ENCODE measurements at regions not wholly inside any gene's neighbourhood (a gene's known extent, or its start where the extent isn't known, plus 50 kb on each side); places are given as distances from the start of the nearest gene placed in this dataset.

DNA sequence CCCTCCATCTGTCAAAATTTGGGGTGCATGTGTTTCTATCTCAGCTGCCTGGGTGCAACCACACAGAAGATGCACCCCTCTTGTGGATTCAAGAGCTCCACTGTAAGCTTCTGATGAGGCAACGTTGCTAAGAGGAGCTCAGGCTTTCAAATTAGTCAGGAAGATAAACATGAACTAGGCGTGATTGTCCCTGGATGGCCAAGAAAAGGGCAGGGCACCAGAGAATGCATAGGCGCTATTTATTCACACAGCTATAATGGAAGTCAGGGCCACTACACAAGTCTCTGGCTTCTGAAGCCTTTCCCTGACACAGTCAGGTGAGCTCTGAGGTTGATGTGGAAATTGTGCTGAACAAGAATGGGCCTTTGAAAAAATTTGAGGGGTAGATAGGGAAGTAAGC, 1466.0 kb upstream of the CELF4 start:
- no peak for DNase-seq (ENCODE audit: low read depth, low spot score)

DNA sequence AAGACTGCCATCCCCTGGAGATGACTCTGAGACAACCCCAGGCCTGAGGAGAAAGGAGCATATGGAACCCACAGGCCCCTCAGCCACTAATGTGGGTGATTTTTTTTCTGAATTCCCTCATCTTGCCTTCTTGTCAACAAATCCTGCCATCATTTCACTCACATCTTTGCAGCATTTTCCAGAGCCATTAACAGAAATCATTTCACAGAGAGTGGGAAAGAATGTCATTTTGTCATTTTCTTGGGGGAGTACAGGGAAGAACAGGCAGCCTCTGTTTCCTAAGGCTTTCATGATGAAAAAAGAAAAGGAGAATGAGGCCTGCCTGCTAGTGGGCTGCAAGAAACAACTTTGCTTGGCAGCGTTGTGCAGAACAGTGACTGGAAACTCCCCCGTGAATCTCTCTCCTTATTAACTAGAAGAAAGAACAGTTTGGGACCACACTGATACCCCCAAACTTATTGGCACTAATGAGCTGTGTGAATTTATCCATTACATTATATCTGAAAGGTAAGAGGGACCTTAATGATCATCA, 1464.6 kb upstream of the CELF4 start:
- no peak for DNase-seq (ENCODE audit: low read depth, low spot score)

DNA sequence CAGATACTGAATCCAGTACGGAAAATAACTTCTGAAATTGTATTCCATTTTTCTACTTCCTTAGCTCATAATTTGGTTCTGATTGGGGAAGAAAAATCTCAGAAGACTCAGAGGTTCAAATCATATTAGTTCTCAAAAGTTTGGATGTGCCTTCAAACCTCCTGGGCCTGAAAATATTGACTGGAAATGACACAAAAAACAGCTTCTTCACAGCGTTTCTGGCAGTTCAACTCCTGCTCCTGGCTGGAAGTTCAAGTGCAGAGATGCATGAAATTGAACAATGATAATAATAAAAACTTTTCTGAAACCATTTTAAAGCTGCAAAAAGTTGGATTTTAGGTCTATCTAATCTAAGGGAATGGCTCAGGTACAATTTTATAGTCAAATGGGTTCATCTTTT, 1459.9 kb upstream of the CELF4 start:
- no peak for DNase-seq (ENCODE audit: low read depth, low spot score)

DNA sequence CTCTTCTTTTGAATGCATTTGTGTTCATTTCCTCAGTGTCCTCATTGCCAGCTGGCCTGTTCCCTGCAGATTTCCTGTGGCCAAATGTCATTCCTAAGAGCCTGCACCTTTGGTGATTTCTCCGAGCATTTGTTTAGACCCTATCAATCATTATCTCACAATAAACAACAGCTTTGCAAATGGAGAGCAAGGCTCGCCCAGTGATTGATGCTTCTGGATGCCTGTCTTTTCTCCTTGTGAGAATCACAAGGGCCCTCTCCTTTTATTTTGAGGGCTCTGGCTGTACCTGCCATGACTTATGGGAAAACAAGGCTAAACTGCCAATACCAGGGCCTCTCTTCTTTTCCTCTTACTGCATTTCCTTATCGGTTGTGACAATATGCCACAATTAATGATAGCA, 1454.4 kb upstream of the CELF4 start:
- no peak for DNase-seq (ENCODE audit: low read depth, low spot score)

DNA sequence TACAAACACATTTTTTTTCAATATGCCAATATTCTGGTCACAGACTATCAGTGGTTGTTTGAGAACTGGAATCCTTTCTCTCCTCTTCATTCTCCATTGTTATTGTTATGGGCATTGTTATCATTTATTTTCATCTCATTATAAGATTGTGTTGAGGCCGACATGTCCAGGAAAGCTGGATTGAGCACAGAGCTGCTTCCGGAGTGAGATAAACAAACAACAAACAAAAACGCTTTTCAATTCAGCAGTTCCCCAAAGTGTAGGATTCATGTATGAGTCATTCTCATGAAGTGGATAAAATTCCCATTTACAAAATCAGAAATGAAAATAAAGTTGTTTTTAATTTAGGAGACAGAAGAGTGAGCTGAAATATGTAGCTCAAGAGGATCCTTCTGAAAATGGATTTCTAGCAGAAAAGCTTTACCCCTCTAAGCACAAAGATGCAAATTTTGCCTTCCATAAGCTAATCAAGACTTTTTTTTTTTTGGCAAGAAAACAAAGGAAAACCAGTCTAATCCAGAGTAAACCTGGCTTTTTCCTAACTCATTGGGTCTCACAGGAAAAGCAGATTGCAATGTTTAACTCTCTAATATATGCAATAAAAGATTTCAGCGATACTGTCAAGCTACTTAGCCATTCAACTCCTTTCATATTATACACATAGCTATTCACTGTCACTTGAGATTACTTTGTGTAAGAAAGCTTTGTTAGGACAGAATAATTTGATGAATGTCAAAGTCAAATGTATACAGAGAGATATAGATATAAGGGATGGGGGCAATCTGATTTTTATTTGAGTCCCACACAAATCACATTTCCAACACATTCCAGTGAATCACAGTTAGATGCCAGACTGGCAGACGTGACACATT, 1441.7 kb upstream of the CELF4 start:
- DNase-seq (ENCODE audit: low read depth, low spot score), result no peak

DNA sequence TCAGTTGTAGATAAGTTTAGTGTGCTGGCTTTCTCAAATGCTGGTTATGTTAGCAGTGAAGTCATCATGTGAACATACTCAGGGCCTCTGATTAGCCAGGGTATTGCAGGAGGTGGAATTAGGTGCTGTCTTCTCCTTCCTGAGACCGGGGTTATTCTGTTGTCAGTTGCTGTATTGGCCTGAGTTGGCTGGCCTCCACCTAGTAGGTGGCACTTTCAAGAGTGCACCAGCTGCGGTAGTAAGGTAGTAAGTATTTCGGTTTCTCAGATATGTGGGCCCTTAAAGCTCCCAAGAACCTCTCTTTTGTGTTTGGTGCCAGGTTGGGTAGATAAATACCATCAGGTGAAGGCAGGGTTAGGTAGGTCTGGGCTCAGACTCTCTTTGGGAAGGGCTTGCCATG, 1430.5 kb upstream of the CELF4 start:
- no peak for DNase-seq (ENCODE audit: low read depth, low spot score)

DNA sequence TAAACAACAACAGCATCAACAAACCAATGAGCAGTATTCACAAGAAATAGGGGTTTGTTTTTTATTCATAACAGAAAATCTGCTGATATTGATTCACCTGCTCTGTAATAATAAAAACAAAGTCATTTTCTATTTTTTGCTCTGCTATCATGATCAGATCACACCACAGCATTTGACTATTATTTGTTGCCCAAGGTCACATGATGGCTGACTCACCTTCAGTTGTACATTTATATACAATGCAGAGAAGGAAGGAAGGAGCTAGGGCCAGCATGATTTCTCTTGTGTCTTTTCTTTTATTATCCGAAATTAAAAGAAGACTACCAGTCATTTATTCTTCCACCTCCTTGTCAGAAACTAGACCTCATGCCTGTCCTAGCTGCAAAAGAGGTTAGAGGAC, 1427.7 kb upstream of the CELF4 start:
- DNase-seq (ENCODE audit: low read depth, low spot score), result no peak

DNA sequence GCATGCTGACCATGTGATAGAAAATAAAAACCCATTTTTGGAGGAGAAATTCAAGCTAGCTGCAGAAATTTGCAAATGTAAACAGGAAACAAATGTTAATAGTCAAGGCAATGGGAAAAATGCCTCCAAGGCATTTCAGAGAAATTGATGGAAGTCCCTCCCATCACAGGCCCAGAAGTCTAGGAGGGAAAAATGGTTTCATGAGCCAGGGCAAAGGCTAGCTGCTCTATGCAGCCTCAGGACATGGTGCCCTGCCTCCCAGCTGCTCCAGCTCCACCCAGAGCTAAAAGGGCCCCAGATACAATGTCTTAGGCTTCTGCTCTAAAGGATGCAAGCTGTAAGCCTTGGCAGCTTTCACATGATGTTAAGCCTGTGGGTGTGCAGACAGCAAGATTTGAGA, 1419.4 kb upstream of the CELF4 start:
- DNase-seq (ENCODE audit: low read depth, low spot score), result no peak

DNA sequence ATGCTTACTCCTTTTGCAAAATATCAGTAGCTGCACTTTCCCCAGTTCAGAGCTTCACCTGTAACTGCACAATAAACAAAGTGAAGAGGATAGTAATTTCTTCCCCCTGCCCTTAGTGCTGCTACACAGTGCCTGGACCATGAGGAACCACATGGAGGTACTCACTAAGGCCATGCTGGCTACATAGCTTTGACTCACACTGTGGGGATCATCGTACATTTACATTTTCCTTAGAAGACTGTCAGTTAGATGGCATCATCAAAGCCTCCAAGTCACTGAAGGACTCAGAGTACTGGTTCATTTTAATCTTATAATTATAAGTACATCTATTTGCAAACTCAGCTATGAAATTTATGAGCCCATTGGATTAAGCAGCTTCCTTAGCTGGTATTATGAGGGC, 1416.5 kb upstream of the CELF4 start:
- no peak for DNase-seq (ENCODE audit: low read depth, low spot score)

DNA sequence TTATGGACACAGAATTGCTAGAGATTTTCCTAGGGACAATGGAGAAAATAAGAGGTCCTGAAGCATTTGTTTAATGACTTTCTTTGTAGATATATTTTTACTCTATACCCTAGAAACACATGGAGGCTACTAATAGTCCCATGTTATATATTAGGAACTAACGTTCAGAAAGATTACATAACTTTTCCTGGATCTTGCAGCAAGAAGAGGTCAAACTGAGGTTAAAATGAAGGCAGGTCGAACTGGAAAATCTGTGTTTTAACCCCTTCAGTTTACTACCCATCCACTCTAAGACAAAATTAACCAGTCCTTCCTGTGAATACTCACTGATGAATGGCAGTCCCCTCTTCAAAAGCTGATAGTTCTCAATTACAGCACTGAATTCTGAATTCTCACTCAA, 1415.8 kb upstream of the CELF4 start:
- DNase-seq (ENCODE audit: low read depth, low spot score), result no peak

DNA sequence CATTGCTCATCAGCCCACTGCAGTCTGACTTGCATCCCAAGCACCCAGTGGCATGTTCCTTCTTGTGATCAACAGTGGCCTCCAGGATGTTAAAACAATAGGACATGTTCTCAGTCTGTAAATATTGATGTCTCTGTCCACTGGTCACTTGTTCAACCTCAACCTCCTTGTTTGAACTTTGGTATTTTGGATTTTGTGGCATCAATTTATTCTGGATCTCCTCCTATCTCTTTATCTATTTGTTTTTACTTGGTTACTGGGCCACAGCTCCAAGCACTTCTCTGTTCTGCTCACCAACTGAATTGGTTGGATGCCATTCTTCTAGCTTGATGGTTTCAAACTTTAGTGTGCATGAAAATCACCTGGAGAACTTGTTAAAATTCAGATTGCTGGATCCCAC, 1414.8 kb upstream of the CELF4 start:
- DNase-seq (ENCODE audit: low read depth, low spot score), result no peak

DNA sequence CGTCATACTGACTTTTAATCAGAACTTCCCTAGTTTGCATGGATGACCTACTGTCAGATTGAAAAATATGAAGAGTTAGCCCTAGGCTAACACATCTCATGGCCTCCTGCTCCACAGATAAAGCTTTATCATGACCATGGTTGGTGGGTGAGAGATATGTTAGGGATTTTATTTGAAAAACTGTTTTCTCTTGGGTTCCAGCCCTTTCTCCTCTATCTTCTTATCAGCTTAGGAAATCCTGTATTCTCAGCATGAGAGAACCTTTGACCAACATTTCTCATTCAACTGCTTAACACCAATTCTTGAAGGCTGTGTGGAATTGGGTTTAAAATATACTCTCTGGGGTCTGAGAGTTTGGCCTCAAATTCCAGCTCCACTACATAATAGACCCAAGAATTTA, 1407.0 kb upstream of the CELF4 start:
- DNase-seq (ENCODE audit: low read depth, low spot score), result no peak

DNA sequence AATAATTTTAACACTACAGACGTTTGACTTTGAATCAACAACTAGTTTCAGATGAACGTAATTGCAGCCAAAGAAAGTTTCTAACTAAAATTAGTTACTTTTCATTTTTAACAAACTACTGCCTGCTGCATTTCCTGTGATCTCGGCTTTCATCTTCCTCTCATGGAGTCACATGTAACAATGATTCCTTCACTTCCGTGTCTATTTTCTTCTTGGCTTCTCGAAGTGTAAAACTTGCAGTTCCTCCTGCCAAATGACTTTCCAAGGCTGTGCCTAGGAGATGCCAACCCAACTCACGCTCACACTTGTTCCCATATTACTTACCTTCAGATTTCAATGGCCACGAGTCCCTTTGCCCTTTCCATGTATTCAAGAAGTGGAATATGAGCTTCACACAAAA, 1406.3 kb upstream of the CELF4 start:
- DNase-seq (ENCODE audit: low read depth, low spot score), result no peak

DNA sequence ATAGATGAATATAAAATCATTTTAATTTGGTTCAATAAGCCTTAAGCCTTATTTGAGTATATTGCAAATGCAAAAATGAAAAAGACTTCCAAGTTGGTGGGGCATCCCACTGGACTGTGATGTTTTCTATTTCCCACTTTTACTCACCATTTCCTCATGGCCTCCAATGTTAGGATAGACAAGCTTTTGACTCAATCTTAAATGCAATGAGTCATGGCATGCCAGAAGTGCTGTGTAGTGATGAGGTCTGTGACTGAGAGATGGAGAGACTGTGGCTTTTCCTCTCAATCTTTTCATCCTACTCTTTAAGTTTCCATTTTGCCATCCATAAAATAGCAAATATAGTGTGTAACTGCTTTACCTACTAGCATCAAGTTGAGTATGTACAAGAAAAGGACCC, 1401.2 kb upstream of the CELF4 start:
- DNase-seq (ENCODE audit: low read depth, low spot score), result no peak

DNA sequence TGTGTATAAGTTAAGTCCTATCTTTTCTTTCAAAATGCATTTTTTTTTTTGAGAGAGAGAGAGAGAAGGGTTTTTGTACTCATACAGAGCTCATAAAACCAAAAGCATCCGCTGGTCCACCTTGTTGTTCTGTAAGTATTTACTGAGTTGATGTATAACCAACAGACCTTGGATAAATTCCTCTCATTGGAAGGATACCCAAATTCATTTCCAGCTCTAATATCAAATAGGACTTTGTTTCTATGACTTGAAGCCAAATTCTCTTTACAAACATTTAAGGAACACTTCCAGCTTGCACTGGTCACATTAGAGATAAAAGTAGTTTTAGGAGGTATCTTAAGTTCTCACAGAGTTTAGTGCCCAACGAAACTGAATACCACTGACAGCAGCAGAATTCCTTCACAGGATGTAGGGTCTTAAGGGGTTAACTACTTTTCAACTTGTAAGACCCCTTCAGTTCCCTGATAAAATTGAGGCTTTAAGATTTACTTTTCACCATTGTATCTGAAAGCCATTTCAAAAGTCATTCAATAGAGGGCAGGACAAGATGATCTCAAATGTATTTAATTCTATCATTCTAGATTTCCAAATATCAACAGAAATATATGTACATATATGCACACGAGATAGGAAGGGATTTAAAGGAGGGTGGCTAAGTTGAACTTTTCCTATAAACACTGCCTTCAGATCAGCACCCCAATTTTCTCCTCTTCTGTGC, 1398.5 kb upstream of the CELF4 start:
- DNase-seq (ENCODE audit: low read depth, low spot score), result no peak

DNA sequence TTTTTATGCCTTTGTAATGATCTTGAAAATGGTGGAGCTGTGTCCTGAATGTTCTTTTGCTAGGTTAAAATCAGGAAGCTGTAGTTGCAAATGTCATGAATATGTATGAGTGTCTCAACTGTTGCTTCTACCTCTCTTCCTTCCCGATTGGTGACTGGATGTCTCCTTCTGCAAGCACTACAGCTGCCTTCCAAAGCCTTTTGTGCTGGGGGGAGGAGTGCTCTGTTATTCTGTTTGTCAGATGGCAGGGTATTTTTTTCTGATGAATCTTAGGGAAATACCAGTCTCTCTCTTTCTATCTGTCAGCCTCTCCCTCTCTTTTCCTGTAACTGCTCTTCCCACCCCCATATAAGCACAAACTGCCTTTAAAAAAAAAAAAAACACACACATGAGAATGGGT, 1396.3 kb upstream of the CELF4 start:
- no peak for DNase-seq (ENCODE audit: low read depth, low spot score)

DNA sequence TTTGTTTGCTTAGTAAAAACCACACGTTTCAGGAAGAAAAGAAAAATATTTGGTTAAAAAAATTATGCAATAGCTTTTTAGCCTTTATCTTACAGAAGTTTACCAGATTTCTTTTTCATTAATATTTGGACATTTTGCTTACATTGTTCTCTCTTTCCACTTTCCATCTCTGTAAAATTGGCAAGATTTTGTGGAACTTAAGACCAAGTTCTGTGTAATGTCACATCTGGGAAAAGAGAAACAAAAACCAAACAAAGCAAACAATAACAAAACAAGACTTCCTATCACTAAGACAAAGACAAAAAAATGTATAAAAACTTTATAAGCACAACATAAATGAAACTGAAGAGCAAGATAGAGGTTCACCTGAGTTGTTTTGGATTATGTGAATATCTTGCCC, 1392.1 kb upstream of the CELF4 start:
- no peak for DNase-seq (ENCODE audit: low read depth, low spot score)

DNA sequence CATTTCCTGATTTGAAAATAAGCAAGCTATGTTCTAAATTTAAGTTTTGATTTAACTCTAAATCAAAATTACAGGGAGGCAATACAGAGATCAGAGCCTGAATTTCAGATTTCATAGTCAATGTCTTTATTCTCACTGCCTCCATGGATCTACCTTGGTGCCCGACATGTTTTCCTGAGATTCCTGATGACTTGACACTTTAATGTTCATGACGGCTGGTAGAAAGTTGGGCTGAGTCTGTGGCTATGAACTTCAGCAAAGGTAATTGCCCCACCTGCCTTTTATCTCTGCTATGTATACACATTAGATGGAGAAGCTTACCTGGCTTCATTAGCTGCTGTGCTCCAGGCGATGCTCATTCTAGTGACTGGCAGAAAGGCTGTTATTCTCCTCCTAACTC, 1390.5 kb upstream of the CELF4 start:
- no peak for DNase-seq (ENCODE audit: low read depth, low spot score)

DNA sequence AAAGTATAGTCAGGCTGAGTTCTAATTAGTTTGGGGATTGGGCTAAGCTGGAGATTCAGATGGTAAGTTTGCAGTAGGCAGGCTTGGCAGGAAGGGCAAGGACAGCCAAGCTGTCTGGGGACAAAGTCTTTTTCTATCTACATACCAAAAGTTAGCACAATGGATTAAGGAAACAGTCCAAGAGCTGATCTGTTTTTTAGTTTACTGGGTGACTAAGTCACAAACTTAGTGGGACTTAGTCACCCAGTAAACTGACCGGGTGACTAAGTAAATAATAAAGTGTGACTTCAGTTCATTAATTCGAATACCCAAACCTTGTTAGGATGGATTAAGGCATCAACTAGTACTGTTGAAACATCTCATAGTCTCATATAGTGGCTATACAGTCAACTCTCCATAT, 1386.0 kb upstream of the CELF4 start:
- no peak for DNase-seq (ENCODE audit: low read depth, low spot score)

DNA sequence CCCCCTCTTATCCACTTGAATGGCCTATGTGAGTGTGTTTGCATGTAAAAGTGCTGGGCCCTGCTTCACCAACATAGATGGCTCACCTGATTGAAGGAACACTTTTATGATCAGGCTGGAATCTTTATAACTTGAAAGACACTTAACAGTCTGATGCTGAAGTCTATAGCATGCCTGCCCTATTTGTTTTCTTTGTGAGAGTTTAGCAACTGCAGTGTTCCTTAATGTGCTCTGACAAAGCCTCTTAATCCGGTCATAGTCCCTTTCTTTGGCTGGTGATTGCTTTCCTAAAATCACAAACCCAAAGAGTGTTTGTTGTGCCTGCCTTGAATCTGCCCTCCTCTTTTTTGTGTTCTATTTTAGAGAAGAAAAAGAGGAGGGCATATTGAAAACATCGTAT, 1382.8 kb upstream of the CELF4 start:
- no peak for DNase-seq (ENCODE audit: low read depth, low spot score)

DNA sequence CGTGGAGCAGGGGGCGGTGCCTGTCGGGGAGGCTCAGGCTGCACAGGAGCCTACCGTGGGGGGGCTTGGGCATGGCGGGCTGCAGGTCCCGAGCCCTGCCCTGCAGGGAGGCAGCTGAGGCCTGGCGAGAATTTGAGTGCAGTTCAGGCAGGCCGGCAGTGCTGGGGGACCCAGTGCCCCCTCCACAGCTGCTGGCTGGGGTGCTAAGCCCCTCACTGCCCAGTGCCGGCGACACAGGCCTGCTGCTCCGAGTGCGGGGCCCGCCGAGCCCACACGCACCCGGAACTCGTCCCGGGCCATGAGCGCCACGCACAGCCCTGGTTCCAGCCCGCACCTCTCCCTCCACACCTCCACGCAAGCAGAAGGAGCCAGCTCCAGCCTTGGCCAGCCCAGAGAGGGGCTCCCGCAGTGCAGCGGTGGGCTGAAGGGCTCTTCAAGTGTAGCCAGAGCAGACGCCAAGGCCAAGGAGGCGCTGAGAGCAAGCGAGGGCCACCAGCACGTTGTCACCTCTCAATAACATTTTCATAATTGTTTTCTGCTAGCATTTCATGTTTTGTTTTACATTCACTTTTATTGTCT, 1378.9 kb upstream of the CELF4 start:
- no peak for DNase-seq (ENCODE audit: low read depth, low spot score)

DNA sequence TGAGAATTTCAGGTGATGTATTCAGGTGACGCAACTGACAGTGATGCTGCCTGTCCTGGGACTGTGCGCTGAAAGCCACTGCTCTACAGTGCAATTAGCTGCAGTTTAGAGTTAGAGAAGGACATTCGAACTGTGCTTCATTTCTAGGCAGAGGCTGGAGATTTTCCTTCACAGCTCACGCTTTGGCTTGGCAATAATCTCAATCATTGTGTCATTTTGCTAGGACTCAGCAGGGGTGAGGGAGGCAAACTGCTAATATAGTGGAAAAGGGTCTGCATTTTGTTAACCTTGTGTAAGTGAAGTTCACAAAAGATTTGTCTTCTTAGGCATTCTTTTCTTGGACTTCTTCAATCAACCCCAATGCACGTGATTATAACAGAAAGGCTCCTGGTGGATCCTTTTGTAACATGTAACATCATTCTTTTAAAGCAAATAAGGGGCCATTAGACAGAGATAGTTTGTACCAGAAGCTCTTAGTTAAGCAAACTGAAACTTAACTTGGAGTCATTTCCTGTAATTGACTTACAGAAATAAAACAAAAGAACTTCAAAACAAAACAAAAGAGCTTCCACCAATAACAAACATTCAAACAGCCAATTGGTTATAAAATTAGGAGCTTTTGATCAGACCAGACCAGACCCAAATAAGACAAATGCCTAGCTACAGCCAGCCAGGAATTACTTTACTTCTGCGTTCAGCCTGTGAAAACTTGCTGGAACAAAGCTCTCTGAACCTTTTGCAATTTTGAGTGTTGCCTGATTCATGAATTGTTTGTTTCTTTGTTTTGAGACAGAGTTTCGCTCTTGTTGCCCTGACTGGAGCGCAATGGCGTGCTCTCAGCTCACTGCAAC, 1376.3 kb upstream of the CELF4 start:
- no peak for DNase-seq (ENCODE audit: low read depth, low spot score)

Measured in smooth muscle cell of the brain vasculature (primary cell).